GM18873 (cell line): ENCODE measurements at regions not wholly inside any gene's neighbourhood (a gene's known extent, or its start where the extent isn't known, plus 50 kb on each side); places are given as distances from the start of the nearest gene placed in this dataset.

Source experiments
- ATAC-seq: cut with Tn5 transposase; IDR thresholded peaks from one replicate; pipeline ENCODE4 v1.9.1; 2021; ENCODE audit warnings: mild to moderate bottlenecking, moderate library complexity, moderate number of reproducible peaks; ENCODE audit not compliant: unreplicated experiment, low FRiP score

DNA sequence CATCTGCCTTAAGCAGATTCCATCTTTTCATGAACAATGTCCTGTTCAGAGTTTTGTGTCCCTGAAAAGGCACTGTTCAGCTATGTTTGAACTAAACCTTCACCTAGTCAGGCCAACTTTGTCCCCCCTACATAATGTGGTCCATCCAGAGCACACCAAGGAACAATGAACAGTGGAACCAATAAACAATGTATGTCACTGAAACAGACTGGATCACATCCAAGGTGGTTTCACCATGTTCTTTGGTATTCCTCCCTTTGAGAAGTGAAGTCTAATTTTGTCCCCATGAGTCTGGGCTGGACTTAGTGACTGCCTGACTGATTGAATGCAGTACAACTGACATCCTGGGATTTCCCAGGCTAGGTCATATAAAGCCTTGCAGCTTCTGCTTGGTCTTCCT lies 174.5 kb downstream of the SLC24A2 start:
- no peak for ATAC-seq

DNA sequence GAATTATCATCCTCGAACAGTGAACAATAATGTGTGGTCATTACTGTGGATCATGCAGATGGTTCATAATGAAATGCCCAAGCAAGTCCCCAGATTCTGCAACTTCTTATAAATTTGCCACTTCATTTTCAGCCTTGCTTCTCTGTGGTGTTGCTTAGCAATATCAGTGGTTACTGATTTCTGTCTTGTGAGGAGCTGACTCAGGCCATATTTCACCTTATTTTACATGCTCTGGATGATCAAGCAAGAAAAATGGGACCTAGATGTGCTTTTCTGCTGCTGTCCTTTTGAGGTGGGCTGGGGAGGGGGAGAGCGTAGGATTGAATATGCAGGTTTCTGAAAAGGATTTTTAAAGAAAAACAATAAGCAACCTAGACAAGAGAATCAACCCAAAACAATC lies 188.3 kb downstream of the SLC24A2 start:
- ATAC-seq = no peak

DNA sequence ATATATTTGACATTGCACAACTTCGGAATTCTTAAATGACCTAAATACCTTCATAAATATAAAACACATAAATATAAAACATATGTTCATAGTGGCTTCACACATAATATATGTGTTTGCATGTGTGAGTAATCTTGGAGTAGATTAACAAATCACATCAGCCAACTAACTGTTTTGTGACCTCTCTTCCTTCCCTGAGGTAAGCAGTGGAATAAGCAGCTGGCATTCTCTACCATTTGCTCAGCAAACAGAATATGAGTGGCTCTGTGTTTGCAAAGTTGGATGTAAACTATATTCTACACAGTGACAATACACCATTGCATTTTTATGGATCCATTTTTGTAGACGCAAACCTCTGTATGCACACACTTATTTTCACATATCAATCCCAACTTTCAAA lies 189.9 kb downstream of the ACER2 start:
- no peak for ATAC-seq

DNA sequence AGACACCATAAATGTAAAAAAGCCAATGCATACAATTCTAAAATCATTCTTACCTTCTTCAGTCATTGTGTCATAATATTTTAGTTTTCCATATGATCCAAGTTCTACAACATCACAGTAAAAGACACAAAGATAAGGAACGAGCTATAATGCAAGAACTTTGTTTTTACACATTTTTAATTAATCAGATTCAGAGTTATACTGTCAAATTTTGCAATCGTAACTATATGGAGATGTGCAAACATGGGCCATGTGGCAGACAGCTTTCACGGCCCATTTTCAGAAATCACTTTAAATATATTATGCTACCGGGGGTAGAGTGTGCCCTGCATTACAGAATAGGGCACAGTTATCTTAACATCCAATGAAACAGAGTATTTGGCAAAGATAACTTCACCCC lies 188.4 kb downstream of the ACER2 start:
- no peak for ATAC-seq

DNA sequence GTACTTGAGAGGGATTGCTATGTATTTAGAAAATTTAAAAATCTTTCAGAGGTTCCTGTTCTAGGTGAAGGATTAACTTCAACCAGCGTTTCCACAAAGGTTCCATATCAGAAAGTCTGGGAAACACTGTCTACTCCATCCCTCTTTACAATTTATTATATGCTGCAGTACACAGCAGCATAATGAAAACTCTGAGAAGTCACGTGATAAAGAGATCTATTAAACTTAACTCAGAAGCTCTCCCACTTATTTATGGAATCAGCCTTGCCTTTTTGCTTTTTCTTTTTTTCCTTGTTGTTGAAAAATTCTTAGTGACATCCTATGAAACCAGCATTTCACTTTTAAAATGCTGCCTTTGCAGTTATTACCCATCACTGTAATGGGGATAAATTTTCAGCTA lies 186.2 kb downstream of the ACER2 start:
- ATAC-seq = no peak

DNA sequence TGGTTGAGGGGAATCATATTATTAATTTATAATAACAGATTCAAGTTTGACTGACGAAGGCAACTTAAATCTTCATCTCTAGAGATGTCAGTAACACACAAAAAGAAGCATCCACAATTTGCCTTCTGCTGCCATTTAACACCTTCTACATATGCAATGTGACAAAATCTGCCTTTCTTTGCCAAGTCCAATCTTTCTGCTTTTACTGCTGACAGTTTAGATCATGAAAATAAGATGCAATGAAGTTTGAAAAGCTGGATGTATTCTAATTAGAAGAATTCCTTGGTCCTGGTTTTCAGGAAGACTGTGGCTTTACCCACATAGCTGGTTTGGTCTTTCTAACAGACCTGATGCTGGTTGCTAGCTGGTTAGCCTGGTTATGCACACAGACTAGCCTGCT lies 178.9 kb downstream of the ACER2 start:
- ATAC-seq = no peak

DNA sequence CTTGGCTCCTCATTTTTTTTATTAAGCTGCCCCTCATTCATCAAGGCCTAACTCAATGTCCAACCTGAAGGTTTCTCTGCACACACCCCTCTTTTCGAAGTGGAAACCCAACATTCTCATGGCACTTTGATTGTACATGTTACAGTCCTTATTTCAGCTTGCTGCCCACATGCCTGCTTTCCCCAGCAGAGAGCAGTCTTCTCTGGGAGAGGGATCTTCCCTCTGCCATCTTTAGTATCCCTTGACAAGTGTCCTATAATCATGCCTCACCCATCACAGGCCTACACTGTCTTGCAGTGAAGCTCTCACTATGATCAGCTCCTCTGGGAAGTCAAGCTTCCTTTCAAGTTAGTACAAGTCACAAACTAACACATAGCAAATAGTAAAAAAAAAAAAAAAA lies 175.1 kb downstream of the ACER2 start:
- no peak for ATAC-seq

DNA sequence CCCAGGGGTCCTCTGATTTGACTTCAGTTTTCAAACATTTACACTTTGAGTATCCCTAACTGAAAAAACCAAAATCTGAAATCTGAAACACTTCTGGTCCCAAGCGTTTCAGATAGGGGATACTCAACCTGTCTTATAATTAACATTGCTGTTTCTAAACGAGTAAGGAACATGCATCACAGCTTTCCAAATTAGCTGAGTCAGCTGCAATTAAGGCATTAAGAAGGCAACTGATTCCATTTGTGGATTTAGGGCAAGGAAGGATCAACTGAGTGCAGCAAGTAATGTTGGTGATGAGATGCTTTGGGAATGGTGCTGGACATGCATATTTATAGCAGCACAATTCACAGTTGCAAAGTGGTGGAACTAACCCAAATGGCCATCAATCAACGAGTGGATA lies 168.6 kb downstream of the ACER2 start:
- no peak for ATAC-seq

DNA sequence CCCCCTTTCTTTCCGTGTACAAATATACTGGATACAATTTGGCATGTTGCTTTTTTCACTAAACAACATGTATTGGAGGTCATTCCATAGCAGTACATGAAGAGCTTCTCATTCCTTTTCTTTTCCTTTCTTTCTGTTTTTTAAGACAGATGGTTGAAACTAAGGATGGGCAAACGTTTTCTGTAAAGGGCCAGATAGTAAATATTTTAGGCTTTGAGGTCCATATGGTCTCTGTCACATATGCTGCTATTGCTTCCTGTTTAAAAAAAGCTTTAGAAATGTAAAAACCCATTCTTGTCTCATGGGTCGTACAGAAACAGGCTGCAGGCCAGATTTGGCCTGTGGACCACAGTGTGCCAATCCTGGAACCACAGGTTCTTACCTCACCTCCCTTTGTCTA lies 160.1 kb downstream of the ACER2 start:
- no peak for ATAC-seq

DNA sequence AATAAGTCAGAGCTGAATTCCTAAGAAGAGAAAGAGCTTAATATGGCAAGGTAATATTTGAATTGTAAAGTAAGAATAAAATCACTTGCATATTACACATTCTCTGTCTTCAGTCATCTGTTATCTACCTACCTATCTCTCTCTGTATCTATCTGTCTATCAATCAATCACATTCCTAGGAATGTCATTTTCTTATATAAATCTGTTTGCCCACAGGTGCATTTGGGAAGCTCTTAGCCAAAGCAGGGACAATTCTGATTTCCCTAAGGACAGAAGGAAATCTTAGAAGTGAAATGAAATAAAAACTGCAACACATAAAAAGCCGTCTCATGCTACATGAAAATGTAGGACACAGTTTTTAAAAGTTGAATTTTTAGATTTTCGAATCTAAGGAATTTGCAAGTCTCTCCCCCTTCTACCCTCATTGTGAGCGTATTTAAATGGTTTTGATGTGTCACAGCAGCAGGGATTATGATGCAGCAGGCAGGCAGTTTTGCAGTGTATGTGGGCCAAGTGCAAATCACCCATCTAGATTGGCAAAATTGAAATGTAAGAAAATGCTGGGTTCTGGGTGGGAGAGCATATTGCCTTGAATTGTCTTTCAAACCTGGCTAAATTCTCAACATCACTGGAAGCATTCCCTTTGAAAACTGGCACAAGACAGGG lies 155.7 kb downstream of the ACER2 start:
- ATAC-seq = no peak

DNA sequence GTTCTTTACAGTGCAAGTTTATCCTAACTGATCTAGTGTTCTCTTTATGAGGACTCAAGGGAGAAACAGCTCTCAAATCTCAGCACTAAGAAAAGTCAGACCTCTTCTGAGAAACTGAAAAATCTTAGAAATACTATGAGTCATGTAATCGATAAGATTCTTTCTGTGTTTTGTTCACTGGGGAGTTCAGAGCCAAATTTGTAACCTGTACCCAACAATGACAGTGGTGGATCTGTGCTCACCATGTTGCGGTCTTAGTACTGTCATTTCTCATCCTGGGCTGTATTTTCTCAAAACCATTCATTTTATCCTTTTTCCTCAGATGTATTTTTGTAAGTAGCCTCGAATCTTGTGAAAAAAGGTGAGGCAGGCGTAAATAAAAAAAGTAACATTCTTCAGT lies 146.4 kb downstream of the ACER2 start:
- no peak for ATAC-seq

DNA sequence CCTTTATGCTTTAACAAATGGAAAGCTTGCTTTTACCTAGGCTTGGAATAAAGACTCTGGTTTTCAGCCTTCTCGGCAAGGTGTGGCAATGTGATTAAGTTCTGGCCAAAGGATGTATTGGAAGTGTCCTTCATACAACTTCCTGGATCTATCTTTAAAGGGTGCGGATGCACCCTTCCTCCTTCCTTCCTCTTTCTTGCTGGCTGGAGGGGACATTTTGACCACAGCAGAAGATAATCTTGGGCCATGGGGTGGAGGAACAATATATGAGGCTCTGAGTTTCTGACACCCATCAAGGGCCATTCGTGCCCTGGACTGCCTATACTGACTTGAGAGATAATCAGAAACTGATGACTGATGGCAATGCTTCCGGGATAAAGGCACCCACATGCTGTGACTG lies 145.7 kb downstream of the ACER2 start:
- no peak for ATAC-seq

DNA sequence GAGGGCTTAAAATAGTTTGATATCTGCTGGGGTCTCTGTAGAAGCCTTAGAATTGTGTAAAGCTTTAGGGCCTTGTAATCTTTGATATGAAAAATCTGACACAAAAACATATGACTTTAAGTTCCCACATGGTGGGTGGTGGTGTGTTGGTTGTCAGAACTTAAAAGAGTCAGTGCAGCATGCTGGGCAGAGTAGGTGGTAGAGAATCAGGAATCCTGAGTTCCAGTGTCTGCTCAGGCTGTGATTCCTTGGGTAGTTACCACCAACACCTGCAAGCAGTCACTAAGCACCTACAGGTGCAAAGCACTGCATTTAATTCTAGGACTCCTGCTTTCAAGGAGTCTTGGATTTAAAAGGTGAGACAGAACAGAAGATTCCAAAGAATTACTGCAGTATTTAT lies 144.6 kb downstream of the ACER2 start:
- ATAC-seq = no peak

DNA sequence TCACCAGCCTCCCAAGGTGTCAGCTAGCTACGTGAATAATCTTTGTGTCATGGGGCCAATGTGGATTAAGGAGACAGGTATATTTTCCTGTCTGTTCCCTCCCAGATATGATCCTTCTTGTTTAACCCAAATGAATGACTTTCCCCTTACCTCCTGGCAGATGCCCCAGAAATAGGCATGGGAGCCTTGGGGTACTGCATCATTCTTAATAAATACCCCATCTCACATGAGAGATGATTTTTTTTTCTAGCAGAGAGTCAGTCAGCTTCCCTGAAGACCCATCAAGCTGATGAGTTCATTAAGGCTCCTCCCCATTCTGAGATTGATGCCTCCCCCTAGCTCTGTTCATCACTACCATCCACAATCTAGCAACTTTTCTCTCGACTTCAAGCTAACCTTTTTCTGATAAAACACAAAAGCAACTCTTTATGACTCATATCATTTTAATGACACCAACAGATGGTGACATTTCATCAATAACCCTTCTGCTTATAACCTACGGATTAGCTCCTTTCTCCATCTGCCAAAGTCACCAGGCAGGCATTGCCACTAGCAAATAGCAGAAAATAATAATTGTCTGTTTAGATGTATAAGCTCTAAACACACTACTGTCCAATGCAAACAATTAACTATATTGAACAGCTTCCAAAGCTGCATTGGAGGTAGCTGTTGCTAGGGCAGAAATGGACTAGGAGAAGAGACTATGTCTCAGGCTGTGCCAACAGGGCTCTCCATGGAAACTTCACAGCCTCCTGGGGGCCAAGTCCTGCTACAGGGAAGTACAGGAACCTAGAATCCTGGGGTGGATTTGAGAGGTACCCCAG lies 143.7 kb downstream of the ACER2 start:
- no peak for ATAC-seq

DNA sequence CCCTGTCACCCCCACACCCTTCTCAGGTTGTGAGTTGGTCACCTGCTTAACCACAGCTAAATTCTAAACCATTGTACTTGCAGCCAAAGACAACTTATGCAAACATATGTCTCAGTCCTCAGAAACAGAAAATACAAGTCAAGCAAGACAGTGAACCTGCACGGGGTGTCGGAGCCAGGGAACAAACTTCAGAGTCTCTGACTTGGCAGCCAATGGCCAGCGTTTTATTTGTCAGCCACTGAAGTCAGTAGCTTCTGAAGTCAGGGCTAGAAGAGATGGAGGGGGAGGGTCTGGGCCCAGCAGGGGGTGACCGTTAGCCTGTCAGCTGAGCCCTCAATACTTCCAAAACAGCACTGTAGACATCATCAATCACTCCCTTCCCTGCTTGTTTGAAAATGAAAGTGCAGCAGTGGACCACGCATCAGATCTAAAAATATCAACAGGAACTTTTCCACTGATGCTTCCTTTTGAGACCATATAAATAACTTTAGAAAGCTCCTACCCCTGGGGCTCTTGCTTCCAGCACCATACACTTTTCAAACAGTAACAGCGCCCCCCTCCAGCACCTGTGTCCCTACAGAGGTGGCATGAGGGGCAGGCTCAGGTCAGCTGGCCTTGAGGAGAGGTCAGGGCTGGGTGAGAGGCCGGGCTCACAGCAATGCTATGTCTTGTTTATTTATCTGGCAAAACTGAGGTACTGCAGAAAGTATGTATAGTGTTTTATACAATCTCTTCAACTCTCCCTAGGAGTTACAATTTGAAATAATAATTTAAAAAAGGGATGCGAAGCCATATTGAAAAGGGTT lies 142.5 kb downstream of the ACER2 start:
- ATAC-seq = no peak

DNA sequence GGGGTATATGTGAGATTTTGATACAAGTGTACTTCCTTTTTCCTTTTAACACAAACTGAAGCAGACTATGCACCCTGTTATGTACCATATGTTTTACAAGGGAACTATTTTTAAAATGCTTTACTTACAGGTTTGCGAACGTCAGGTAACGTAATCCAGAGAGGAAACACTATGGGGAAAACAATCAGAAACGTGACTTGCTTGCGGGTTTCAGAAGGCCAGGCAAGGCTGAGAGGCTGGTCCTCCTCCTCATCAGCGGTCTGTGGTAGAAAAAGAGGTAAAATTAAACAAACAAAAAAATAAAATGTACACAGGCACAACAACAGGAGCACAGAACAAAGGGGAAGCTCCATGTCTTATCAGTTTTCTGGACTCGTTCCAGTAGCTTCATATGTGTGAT lies 141.2 kb downstream of the ACER2 start:
- no peak for ATAC-seq

DNA sequence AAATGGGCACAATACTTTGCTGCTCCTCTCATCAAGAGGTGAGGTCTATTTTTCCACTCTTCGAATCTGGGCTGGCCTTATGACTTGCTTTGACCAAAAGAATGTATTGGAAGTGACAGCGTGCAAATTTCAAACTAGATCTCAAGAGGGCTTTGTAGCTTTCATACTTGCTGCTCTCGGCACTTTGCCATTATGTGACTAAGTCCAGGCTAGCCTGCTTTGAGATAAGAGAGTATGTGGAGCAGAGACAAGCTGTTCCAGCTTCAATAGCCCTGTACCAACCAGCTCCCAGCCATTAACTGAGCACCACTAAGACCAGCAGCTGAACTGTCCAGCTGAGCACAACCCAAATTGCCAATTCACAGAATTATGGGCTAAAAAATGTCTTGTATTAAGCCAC lies 124.6 kb downstream of the ACER2 start:
- no peak for ATAC-seq

DNA sequence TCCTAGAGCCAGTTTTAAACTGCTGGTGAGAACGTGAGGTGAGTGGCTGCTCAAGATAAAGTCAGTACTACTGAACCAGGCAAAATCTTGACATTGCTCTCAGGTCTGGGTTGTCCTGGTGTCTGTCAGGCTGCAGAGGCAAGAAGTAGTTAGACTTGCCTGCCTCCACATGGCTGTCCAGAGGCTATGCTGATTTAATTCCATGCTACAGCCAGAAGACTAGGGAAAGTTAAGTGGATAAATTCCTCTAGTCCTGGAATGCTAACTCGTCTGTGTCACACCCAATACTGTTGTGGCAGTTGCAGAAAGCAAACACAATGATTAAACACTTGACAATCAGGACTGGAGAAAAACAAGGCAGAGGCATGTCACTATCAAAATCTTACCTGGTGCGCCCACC lies 118.9 kb downstream of the ACER2 start:
- ATAC-seq = no peak

DNA sequence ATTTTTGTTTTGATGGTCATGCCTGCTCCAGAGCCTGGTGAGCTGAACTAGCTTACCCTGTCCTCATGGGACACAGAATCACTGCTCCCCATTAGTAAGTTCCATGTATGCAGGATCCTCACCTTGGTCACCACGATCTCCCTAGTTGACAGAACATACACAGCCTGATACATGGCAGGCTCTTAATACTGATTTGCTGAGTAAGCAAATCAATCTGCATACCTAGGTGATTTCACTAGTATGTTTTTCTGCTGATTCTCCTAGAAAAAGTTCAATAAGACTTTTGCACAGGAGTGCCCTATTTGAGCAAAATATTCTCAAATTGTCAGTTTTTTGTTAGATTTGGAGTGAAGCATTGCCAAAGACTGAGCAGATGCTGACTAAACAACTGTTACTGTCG lies 113.7 kb downstream of the ACER2 start:
- no peak for ATAC-seq

DNA sequence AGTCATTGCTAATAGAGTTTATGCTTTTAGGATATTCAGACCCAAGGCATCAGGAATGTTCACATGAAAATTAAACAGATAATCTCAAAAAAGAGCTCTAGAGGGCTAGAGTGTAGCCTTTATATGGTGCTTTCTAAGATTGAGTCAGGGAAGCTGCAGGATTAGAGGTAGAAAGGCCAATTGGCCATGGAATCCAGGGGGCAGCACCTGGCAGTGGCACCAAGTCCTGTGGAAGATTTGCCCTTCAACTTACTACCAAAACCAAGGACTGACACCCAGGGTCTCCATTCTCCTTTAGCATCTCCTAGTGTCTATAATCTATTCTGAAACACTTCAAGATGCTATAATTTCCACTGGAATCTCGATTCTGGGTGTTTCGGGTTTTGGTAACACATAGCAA lies 112.4 kb downstream of the ACER2 start:
- ATAC-seq = no peak

DNA sequence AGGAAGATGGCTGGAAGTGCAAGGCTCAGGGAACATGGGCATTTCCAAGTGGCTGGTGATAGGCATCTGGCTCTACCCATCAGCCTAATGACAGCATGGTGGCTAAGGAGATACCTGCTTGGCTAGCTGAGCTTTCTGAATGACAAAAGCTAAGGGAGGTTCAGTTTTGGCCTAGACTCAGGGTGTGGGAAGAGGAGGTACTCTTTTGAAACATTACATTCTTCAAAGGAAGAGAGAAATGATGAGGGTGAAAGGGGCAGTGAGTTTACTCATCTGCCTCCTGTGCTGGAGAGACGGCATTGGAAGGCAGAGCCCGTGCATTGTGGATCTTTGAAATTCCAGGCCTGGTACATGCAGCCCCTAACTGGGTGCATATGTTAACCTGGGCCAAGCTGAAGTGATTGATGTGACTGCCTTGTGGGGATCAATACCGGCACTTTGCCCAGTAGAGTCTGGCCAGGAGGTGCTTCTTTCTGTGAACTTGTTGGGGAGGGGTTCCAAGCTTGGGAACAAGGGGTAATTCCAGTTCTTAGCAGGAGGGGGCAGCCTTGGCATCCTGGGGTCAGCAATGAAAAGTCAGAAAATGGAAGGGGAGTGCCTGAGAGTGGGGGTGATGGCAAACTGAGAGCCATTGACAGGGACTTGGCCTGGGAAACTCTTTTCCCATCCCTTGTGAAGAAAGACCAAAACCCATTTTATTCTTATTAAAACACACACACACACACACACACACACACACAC lies 108.6 kb downstream of the ACER2 start:
- no peak for ATAC-seq
